HG03066 (cell line): ENCODE measurements at regions not wholly inside any gene's neighbourhood (a gene's known extent, or its start where the extent isn't known, plus 50 kb on each side); places are given as distances from the start of the nearest gene placed in this dataset.
"Not testable (repeated sequence)": the region's sequence is repeated elsewhere in the genome, so short reads cannot be mapped to it uniquely, and the experiment has no call there.

Experiments
- ATAC-seq: cut with Tn5 transposase; IDR thresholded peaks from one replicate; pipeline ENCODE4 v1.9.1; 2021; ENCODE audit warnings: low read depth; ENCODE audit not compliant: unreplicated experiment

DNA sequence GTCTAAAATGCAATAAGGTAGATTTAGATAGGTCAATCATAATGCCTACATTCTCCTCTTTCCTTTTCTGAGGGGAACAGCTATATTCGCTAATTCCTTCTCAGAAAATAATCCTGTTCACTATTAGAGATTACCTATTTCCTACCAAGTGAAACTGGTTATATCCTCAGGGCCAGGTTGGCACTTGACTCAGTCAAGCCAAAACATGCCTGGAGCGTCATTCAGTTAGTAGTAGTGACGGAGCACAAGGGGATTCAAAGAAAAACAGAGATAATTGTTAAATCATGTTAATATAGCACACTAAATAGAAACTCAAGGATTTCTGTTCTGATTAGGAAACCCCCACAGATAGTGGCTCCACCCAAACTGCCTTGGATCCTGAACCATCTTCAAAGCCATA is 515.4 kb upstream of the PTPRD start:
- ATAC-seq, result no peak

GRCh38 chr9:11135851-11136250 is 523.0 kb upstream of the PTPRD start:
- ATAC-seq, result no peak

DNA sequence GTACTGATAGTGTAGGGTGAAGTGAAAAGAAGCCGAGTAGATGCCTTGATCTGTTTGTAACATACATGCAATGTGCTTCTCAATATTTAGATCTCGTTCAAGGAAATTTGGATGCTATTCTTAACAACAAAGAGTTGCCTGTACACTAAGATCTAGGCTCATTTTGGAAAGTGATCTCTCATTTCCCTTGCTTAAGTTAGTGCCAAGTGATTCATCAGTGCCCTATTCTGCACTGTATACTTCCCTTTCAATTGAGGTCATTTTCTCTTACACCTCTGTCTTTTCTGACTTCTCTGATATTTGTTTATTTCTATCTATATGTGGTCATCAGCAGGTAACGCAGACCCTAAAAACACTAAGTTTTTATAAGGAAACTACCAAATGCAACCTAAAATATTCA is 528.6 kb upstream of the PTPRD start:
- no peak for ATAC-seq

DNA sequence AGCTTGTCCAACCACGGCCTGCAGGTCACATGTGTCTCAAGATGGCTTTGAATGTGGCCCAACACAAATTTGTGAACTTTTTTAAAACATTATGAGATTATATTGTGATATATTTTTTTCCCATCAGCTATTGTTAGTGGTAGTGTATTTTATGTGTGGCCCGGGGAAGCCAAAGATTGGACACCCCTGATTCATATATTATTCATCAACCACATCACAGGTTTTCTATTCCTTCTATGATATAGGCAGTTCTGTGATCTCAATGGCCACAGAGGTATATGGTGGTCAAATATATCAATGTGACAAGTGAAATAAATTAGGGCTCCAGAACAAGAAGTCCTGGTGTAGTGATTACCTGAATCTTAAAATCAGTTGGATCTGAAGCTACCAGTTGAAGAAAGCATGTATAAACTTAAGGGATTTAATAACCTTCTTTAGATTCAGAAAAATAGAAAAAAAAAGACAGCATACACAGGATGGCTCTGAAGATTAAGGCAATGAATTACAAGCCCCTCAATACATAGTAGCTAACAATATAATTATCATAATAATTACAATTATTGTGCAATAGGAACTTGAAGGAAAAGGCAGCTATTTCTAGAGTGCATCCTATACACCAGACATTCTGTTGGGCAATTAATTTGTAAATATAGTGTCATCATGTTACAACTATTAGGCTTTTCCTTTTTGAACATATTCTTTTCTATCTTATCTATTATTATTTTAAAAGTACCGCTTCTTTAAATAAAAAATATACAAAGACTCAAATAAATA is 530.4 kb upstream of the PTPRD start:
- ATAC-seq, result no peak

DNA sequence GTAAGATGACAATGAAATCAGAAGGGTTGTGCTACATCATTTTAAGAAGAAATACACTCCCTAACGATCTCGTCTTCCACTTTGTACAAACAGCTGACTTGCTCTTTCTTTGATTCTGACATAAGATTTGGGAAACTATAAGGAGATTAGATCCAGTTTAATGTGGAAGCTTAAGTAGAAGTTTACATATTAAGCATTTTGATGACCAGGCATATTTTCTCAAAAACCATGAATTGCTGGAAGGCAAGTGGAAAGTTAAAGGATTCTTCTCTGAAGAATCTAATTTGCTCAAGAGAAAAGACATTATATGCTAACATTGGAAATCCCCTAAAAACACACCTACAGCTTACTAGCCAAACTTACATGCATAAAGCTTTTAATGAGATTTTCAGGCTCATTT is 531.9 kb upstream of the PTPRD start:
- ATAC-seq, result no peak

DNA sequence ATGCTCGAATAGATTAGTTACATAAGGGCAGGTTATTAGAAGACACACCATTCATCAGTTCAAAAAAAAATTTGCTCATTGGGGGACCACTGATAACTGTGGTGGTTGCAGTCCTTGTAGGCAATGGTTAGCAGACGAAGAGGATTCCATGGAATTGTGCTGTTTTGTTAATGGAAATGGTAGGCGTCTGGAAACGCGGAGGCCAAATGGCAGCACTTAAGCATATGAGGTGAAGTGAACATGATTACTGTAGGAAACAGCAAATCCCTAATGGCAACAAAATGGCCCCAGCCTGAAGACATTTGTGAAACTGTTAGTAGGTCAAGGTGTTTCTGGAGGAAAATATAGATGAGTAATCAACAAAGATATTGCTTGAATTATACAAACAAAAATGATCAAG is 535.4 kb upstream of the PTPRD start:
- no peak for ATAC-seq

- ATAC-seq, result no peak
Measured at GRCh38 chr9:11149065-11149464, 536.3 kb upstream of the PTPRD start.

DNA sequence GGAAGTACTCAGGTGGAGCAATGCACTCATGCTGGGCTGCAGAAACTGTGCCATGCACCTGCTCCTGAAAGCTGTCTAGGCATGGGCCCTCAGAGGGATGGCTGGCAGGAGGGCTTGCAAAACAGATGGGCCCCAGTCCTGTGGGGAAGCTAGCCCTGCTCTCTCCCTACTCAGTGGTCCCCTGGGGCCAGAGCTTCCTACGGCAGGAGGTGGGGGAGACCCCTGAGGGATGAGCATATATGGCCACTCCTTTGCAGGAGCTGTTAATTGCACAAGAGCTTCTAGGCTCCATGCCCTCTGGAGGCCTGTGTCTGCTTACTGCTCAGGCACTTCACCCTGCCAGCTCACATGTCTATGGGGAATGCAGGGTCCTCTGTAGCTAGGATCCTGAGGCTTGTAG is 545.3 kb upstream of the PTPRD start:
- ATAC-seq, result no peak

GRCh38 chr9:11158676-11159075 is 545.9 kb upstream of the PTPRD start:
- no peak for ATAC-seq

DNA sequence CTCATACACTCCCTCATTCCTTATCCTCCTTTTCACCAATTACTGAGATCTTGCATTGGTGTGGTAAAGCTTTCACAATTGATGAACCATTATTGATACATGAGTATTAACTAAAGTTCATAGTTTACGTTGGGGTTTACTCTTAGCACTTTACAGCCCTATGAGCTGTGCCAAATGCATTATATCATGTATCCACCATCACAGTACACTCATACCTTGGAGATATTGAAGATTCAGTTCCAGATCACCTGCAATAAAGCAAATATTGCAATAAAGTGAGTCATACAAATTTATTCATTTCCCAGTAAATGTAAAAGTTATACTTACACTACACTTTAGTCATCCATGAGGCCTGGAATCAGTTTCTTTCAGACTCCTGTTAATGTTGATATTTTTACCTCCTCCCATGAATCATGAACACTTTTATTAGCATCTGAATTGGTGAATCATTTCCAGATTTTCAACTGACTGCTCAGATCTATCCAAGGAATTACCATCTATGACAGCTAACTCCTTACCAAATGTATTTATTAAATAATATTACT is 546.6 kb upstream of the PTPRD start:
- no peak for ATAC-seq

DNA sequence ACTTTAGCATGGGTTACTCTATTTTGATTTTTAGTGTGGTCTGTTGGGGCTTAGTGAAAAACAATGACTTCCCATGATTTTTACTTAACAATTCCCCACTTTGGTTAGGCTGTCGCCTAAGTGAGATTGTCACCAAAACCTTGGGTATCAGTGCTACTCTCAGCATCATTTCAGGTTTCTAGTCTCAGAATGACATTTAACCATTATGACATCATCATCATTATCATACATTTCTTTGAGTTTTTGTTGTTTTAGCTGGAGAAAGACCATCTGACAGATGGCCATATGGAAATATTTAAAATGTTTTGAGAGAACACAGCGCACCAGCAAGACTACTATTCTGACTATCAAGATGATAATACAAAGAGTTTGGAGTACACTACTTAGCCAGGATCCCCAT is 551.0 kb upstream of the PTPRD start:
- ATAC-seq, result no peak

GRCh38 chr9:11182001-11182400 is 569.2 kb upstream of the PTPRD start:
- no peak for ATAC-seq

- ATAC-seq, result no peak
Measured at GRCh38 chr9:11190719-11191118, 577.9 kb upstream of the PTPRD start.

DNA sequence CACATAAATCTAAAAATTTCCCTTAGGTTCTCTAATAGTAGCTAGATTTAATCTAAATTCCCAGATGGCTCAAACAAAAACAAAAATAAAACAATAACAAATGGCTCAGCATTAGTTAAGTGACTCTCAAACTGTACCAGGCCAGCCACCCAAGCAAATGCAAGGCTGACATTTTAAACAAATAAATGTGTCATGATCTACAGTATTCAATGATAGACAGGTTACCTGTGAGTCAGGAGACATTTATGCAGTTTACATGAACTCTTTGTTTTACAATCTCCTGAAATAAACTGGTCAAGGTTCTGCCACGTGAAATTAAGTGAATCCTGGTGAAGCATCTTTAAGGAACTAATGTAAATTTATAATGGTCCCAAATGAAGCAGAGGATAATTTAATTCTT is 580.2 kb upstream of the PTPRD start:
- no peak for ATAC-seq

- no peak for ATAC-seq
Measured at GRCh38 chr9:11194246-11194645, 581.4 kb upstream of the PTPRD start.

GRCh38 chr9:11196840-11197365 is 584.1 kb upstream of the PTPRD start:
- ATAC-seq, result not testable (repeated sequence)

DNA sequence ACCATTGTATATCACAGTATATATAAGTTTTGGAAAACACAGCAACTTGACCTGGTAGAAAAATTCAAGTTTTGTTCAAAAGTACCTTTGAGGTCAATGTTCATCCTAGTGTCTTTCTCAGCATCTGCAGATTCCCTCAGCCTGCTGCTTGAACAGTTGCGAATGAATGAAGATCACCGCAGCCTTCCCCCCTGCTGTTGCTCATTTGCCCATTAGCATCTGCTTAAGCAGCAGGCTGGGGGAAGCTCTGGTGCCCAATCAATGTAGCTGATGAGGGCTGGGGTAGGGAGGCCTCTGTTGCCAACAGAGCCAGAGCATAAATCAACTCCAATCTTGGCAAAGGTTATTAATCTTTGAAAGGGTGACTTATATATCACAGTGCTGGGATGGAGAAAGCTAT is 586.5 kb upstream of the PTPRD start:
- no peak for ATAC-seq

DNA sequence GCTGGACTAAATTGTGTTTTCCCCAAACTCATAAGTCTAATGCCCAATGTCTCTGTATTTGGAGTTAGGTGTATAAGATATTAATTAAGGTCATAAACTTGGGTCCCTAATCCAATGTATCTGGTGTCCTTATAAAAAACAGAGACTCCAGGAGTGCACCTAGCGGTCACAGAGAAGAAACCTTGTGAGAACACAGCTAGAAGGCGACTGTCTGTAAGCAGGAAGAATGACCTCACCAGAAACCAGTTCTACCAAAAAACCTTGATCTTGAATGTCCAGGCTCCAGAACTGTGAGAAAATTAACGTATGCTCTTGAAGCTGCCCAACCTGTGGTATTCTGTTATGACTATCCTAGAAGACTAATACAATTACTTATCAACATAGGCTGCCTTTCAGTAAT is 591.7 kb upstream of the PTPRD start:
- no peak for ATAC-seq

GRCh38 chr9:11206925-11207324 is 594.1 kb upstream of the PTPRD start:
- no peak for ATAC-seq

DNA sequence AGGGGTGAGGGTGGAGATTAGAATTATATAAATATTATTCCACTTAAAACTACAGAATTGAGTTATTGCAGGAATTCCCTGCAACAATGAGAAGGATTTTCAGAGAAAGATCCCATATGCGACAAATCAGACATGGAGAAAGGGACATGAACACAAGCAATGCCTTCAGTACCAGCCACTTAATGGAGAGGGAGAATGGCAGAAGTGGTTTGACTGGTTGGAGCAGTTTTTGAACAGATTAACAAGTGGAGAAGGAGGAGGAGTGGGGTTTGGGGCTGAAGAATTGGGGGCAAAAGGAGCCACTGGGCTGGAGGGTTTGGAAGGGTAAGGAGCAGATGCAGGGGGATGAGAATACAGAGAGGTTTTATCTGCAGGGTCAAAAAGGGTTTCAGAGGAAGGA is 620.9 kb upstream of the PTPRD start:
- no peak for ATAC-seq

- no peak for ATAC-seq
Measured at GRCh38 chr9:11235061-11235460, 622.3 kb upstream of the PTPRD start.

GRCh38 chr9:11241779-11242178 is 629.0 kb upstream of the PTPRD start:
- ATAC-seq, result no peak
